Globus pallidus (tissue), 1 donor: ENCODE measurements at regions not wholly inside any gene's neighbourhood (a gene's known extent, or its start where the extent isn't known, plus 50 kb on each side); places are given as distances from the start of the nearest gene placed in this dataset.
"Not testable (repeated sequence)": the region's sequence is repeated elsewhere in the genome, so short reads cannot be mapped to it uniquely, and the experiment has no call there.

ENCODE experiments used
- DNase-seq: peaks from one replicate; pipeline ENCODE4 v3.0.0-alpha.2; 2015; ENCODE audit warnings: low spot score

DNA sequence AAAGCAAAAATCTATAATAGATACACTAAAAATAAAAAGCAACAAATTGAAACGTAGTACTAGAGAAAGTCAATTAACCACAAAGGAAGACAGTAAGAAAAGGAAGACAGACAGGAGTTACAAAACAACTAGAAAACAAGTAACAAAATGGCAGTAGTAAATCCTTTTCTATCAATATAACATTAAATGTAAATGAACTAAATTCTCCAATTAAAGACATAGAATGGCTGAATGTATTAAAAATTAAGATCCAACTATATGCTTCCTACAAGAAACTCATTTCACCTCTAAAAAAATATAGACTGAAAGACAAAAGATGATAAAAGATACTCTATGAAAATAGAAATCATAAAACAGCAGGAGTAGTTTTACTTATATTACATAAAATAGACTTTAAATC lies 79.1 kb downstream of the CTH start:
- DNase-seq = no peak

- no peak for DNase-seq
Observed at GRCh38 chr1:70495370-70495769, 84.3 kb downstream of the CTH start.

DNA sequence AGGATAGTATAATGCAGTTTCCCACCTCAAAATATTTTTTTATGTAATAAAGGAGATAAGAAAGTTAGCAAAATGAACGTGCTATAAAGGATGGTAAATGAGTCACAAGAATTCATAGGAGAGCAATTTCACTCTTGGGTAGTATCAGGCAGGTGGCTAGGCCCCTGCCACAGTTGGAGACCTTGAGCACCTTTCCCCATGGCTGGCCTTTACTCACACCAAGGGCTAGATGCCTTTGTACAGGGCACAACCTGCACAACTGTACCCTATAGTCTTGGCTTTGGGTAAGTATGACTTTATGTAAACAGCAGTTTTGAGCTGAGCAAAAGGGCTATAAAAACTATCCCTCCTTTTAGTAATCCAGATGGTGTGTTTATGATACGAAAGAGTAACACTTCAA lies 85.1 kb downstream of the CTH start:
- DNase-seq = no peak

GRCh38 chr1:70497152-70497551 lies 86.1 kb downstream of the CTH start:
- DNase-seq = no peak

- DNase-seq = no peak
Observed at GRCh38 chr1:70498666-70499065, 87.6 kb downstream of the CTH start.

- no peak for DNase-seq
Observed at GRCh38 chr1:70499695-70500094, 88.6 kb downstream of the CTH start.

DNA sequence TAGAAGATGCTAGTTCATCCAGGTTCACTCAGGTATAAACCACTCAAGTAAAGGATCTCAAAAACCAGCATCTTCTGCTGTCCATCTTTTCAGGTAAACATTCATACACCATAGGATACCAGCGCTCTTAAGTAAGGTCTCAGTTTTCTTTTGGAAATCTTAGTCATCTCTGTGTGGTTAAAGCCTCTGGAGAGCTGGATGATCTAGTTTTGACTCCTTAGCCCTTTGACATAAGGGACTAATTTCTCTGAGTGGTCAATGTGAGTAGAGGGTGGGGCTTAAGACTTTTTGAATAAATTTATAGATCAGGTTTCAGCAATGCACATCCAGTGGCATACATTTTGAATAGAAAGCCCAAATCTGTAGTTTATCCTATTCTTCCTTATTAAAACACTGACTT lies 92.3 kb downstream of the CTH start:
- DNase-seq = no peak

- no peak for DNase-seq
Observed at GRCh38 chr1:70504176-70504820, 93.2 kb downstream of the CTH start.

- DNase-seq = no peak
Observed at GRCh38 chr1:70504821-70505193, 93.7 kb downstream of the CTH start.

- not testable (repeated sequence) for DNase-seq
Observed at GRCh38 chr1:70507991-70508390, 96.9 kb downstream of the CTH start.

DNA sequence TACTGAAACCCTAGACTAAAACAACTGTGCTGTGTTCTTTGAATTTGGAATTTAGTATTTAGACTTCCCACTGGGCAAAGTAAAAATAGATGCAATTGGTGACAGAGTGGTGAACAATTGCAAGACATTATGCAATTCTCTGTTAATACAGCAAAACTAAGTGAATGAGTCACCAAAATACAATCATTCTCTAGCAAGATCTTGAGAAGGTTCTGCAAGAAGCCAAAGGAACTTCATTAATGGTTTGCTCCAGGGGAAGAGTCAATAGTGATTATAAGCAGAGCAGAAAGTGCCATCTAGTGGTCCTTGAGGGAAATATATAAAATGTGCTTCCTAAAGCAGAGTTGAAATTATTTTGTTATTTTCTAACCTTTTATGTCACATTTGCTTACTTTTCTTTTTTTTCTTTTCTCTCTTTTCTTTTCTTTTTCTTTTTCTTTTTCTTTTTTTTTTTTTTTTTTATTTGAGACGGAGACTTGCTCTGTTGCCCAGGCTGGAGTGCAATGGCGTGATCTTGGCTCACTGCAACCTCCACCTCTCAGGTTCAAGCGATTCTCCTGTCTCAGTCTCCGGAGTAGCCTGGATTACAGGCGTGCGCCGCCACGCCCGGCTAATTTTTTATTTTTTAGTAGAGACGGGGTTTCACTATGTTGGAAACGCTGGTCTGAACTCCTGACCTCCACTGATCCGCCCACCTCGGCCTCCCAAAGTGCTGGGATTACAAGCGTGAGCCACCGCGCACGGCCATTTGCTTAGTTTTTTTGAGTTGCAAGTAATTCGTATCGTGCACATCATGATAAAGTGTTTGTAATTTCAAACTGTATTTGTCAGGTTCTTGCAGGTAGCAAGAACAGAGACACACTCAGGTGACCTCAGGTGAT lies 99.2 kb downstream of the CTH start:
- DNase-seq = peak; percentile 54

- no peak for DNase-seq
Observed at GRCh38 chr1:70517444-70517843, 106.4 kb downstream of the CTH start.

DNA sequence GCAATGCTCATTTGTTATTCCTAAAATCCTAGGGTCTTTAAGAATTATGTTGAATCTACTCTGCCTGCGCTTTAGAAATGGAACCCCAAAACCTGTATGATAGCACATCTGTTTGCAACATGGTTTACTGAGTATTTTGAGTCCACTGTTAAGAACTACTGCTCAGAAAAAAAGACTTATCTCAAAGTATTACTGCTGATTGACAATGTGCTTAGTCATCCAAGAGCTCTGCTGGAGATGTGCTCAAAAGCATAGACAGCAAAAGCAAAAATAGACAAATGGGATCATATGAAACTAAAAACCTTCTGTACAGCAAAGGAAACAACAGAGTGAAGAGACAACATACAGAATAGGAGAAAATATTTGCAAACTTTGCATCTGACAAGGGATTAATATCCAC lies 107.0 kb downstream of the CTH start:
- DNase-seq = no peak

GRCh38 chr1:70528590-70529333 lies 117.7 kb downstream of the CTH start:
- DNase-seq = peak; percentile 9

- DNase-seq = no peak
Observed at GRCh38 chr1:70536708-70537366, 125.8 kb downstream of the CTH start.

- no peak for DNase-seq
Observed at GRCh38 chr1:70537788-70538187, 126.7 kb downstream of the CTH start.

DNA sequence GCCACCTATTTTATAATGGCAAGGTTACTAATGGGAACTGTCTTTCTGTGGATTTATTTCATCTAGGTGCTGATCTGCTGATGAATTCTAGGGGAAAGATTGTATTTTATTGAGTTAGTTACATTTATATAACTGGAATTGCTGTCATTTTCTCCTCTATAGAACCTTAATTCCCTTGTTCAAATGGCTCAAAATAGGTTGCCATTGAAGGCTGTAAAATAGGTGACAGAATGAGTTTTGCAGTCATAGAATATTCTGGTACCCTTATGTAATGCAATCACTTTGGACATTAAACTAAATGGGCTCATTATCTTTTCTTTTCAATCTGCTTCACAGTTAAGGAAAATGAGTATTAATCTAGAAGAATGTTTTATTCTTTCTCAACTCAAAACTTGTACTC lies 131.0 kb downstream of the CTH start:
- DNase-seq = no peak

DNA sequence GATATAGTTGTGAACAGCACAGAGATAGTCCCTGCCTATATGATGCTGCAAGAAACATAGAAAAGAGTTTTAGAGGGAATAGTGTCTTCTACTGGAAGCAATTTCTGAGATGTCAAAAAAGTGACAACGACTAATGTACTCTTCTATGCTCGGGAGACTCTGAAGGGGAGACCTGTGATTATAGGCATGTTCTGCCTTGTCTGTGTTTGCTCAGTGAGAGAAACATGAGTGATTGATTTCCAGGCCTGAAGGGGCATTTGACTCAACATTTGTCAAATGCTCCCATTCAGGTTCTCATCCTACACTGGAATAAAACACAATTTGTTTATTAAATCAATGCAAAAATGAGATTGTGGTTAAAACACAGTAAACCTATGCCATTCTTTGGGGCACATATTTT lies 131.8 kb downstream of the CTH start:
- no peak for DNase-seq

DNA sequence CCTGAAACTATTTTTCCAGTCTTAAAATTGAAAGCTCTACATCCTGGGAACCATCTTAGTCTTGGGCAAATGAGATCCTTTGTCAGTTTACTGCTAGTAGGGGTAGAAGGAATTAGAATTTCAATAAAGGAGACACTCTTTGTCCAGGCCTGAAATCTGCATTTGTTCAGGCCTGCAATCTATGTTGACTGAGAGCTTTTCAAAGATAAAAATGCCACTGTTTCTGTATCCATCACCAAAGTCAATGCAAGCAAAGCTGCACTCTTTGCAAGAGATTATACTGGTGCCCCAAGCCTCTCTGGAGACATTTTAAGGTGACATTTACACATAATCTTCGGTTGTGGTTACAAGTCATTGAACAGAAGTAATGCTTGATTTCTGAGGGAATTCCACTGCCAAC lies 135.7 kb downstream of the CTH start:
- no peak for DNase-seq

DNA sequence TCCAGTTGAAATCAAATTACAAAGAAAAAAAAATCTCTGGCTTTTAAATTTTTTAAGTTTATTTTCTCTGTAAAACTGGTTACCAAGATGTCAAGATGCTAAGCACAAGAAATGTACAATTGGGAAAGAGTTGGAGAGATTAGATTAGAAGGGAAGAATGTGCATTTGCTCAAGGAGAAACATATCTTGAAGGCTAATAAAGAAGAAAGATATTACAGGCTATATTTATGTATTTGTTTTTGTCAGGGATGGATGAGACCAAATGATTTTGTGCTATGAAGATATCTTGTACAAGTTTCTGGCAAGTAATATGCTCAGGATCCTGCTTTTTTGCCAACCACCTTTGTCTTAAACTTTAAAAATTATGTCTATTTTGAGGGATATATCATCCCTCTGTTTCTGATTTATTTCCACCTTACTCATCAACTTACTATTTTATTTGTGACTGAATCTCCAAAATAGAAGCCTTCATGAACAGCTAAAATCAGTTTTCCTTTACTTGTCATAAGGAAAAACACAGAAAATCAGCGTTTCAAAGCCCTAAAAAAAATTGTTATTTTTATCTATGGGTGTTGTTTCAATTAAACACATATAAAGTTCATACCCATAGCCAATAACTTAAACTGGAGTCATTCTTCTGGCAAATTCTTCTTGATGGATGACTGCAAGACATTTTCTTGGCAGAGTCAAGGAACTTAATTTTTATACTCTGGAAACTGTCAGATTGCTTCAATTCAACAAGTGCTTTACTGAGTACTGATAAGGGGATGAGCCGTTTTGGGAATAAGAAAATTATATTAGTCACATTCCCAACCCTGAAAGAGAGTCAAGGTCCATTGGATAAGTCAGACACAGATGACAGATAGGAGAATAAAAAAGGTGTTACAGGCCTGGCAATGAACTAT lies 141.8 kb downstream of the CTH start:
- no peak for DNase-seq

GRCh38 chr1:70553567-70553956 lies 142.5 kb downstream of the CTH start:
- DNase-seq = no peak
